OCI-LY7 (cell line): ENCODE measurements at regions not wholly inside any gene's neighbourhood (a gene's known extent, or its start where the extent isn't known, plus 50 kb on each side); places are given as distances from the start of the nearest gene placed in this dataset.

Source experiments
- BruUV-seq: library from RNA; stranded (reverse); fragments of 400-500 nt; replicated peaks from 2 replicates; lab custom pipeline; 2021; lab: Mats Ljungman, UMichigan
- CTCF ChIA-PET: fragments of 300-600 bp; sonication (Branson Sonifier 250); formaldehyde crosslinking; loops from one replicate; lab custom pipeline; 2022; ENCODE audit warnings: antibody characterized with exemption; ENCODE audit not compliant: unreplicated experiment; lab: Charles Lee
- POLR2A ChIA-PET: fragments of 300-600 bp; sonication (Branson Sonifier 250); formaldehyde crosslinking; loops from one replicate; lab custom pipeline; 2022; ENCODE audit warnings: antibody characterized with exemption; lab: Charles Lee
- DNase-seq: peaks from one replicate; pipeline ENCODE4 v3.0.0-alpha.2; 2015; ENCODE audit warnings: low spot score
- H2AFZ ChIP-seq: fragments of 200-600 bp; sonication (generic), shearing (Covaris generic); 2 replicates; pipeline ENCODE4 v1.6.1; 2014; ENCODE audit warnings: mild to moderate bottlenecking, antibody characterized with exemption, low read length, moderate library complexity
- H3K27ac ChIP-seq: fragments of 200-600 bp; sonication (generic); 2 replicates; pipeline ENCODE4 v1.5.1; 2014; ENCODE audit warnings: mixed run types, low read depth, mild to moderate bottlenecking, moderate library complexity, low read length, inconsistent platforms; ENCODE audit not compliant: poor library complexity, severe bottlenecking
- H3K36me3 ChIP-seq: fragments of 200-600 bp; sonication (generic); 2 replicates; pipeline ENCODE4 v1.6.1; 2014; ENCODE audit warnings: mild to moderate bottlenecking, antibody characterized with exemption, low read length, moderate library complexity, mixed read lengths; ENCODE audit not compliant: insufficient read depth
- H3K4me1 ChIP-seq: fragments of 200-600 bp; sonication (generic); 2 replicates; pipeline ENCODE4 v1.5.1; 2014; ENCODE audit warnings: mild to moderate bottlenecking, low read length; ENCODE audit not compliant: insufficient read depth, poor library complexity, severe bottlenecking
- H3K4me2 ChIP-seq: fragments of 200-600 bp; sonication (generic); 2 replicates; pipeline ENCODE4 v1.6.1; 2014; ENCODE audit warnings: mild to moderate bottlenecking, low read length
- H3K4me3 ChIP-seq: fragments of 200-600 bp; sonication (generic); 2 replicates; pipeline ENCODE4 v1.5.1; 2014; ENCODE audit warnings: mild to moderate bottlenecking, low read depth, low read length; ENCODE audit not compliant: poor library complexity, severe bottlenecking
- H3K79me2 ChIP-seq: fragments of 200-600 bp; sonication (generic); 2 replicates; pipeline ENCODE4 v1.6.1; 2016; ENCODE audit warnings: low read depth, mild to moderate bottlenecking, low read length, moderate library complexity, mixed read lengths; ENCODE audit not compliant: insufficient read depth
- H3K9me2 ChIP-seq: fragments of 200-600 bp; sonication (generic); 2 replicates; pipeline ENCODE4 v1.6.1; 2016; ENCODE audit warnings: mild to moderate bottlenecking, low read length, mixed read lengths; ENCODE audit not compliant: insufficient read depth
- H3K9me3 ChIP-seq: fragments of 200-600 bp; sonication (generic); 2 replicates; pipeline ENCODE4 v1.6.1; 2014; ENCODE audit warnings: mild to moderate bottlenecking, mixed run types, low read length, mixed read lengths
- H4K20me1 ChIP-seq: fragments of 200-600 bp; sonication (generic); 2 replicates; pipeline ENCODE4 v1.6.1; 2014; ENCODE audit warnings: mild to moderate bottlenecking, antibody characterized with exemption, low read length, moderate library complexity, mixed read lengths; ENCODE audit not compliant: insufficient read depth
- CTCF ChIP-seq: fragments of 200-600 bp; sonication (generic); conservative IDR thresholded peaks from 2 replicates; pipeline ENCODE4 v1.5.1; 2014; ENCODE audit warnings: mild to moderate bottlenecking, antibody characterized with exemption, low read length, moderate library complexity, mixed read lengths
- EZH2phosphoT487 ChIP-seq: fragments of 200-600 bp; sonication (generic); IDR thresholded peaks from 2 replicates; pipeline ENCODE4 v1.6.1; 2018; ENCODE audit warnings: low read depth, borderline replicate concordance, mild to moderate bottlenecking, mixed run types, antibody characterized with exemption, low read length, moderate library complexity, mixed read lengths
- intact Hi-C: fragments of 100-400 bp; cut with micrococcal nuclease; formaldehyde crosslinking; loops from one replicate; pipeline ENCODE4 v1.10.0; 2022; ENCODE audit not compliant: unreplicated experiment

GRCh38 chr4:161172396-161173026, 991.3 kb downstream of the FSTL5 start:
- Histone ChIP-seq H3K4me3 (no peak overlapping the region), H3K4me1 (no peaks in the 10 kb centered on the region), H3K4me2 (no peak overlapping the region), H4K20me1 (no peaks in the 10 kb centered on the region), H3K9me3 (no peaks in the 10 kb centered on the region), H3K27ac (no peak overlapping the region), H3K79me2 (no peaks in the 10 kb centered on the region), H3K9me2 (no peaks in the 10 kb centered on the region), H2AFZ (no peak overlapping the region), H3K36me3 (no peaks in the 10 kb centered on the region)
- ChIA-PET POLR2A (no interaction called here), CTCF (no interaction called here)
- no TSS peak for BruUV-seq
- no peak for DNase-seq
- intact Hi-C loops, result loop anchor here (5.0 kb wide), 1 partner anchor 35 kb away; no protein-coding TSS in a partner anchor
- TF ChIP-seq EZH2phosphoT487, result no peak

GRCh38 chr4:161167539-161167938, 996.3 kb downstream of the FSTL5 start:
- Histone ChIP-seq H3K9me3 (no peaks in the 10 kb centered on the region), H3K4me3 (no peak overlapping the region)
- TF ChIP-seq CTCF, result no peak
- TF ChIP-seq EZH2phosphoT487, result no peak

GRCh38 chr4:161160718-161161117, 1003.1 kb downstream of the FSTL5 start:
- no peaks in the 10 kb centered on the region for H3K4me1 ChIP-seq
- H2AFZ ChIP-seq, result no peak overlapping the region
- no peak overlapping the region for H3K4me3 ChIP-seq
- H3K9me3 ChIP-seq, result no peaks in the 10 kb centered on the region
- no peaks in the 10 kb centered on the region for H3K36me3 ChIP-seq
- no peak for DNase-seq
- intact Hi-C loops, result no loop called here
- H3K27ac ChIP-seq, result no peak overlapping the region
- H3K79me2 ChIP-seq, result no peaks in the 10 kb centered on the region
- H4K20me1 ChIP-seq, result no peaks in the 10 kb centered on the region
- H3K9me2 ChIP-seq, result no peaks in the 10 kb centered on the region
- BruUV-seq, result no TSS peak
- CTCF ChIA-PET, result no interaction called here
- TF ChIP-seq EZH2phosphoT487 (no peak), CTCF (no peak)
- POLR2A ChIA-PET, result interaction anchor here (0.6 to 0.8 kb wide), 2 partner anchors 363 to 1758 kb away, joined by 3 to 6 read pairs; no protein-coding TSS in a partner anchor
- H3K4me2 ChIP-seq, result no peak overlapping the region

More at GRCh38 chr4:161167539-161167938, 996.3 kb downstream of the FSTL5 start:
- H3K9me2 ChIP-seq, result no peaks in the 10 kb centered on the region
- no peak overlapping the region for H2AFZ ChIP-seq
- H3K79me2 ChIP-seq, result no peaks in the 10 kb centered on the region
- CTCF ChIA-PET, result no interaction called here
- no TSS peak for BruUV-seq
- no peak for DNase-seq
- H3K4me1 ChIP-seq, result no peaks in the 10 kb centered on the region
- no peak overlapping the region for H3K27ac ChIP-seq
- intact Hi-C loops, result no loop called here
- H3K4me2 ChIP-seq, result no peak overlapping the region
- H4K20me1 ChIP-seq, result no peaks in the 10 kb centered on the region
- no peaks in the 10 kb centered on the region for H3K36me3 ChIP-seq
- POLR2A ChIA-PET, result no interaction called here
